ENCODE measurements at regions not wholly inside any gene's neighbourhood (a gene's known extent, or its start where the extent isn't known, plus 50 kb on each side); places are given as distances from the start of the nearest gene placed in this dataset.

DNA sequence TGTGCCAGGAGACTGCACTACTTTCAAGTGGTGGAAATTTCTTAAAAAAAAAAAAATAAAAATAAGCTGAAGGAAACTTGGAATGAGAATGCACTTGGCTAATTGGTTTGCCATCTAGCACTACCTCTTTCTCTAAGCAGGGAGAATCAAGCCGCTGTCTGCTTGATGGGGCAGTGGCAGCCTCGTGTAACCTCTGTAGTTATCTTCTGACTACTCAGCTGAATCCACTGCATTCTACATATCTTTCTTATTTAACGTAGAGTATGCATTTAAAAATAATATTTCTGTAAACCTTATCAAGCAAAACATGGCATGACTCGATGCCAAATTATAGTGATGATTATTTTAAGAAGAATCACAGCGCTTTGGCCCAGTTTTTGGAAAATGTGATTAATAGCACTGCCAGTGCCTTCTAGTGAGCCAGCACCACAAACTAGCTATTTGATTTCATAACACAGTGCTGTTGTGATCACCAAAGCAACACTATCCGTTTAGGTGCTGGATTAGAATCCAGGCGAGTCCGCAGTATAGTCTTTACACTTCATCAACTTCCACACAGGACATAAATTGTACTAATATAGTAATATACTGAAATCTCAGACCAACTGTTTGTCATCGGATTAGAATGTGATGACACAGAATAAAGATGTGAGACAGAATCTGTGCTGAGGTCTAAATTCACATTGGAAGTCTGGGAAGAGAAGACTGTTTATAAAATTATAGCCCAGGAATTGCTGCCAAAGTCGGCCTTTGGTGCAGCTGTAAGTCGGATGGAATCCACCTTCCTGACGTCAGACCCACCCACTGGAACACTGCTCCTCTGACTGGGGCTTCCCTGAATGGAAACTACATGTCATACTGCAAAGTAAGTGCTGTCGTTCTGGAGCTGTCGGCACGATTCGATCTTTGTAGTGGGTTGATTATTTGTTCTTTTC lies 136.5 kb upstream of the ETAA1 start:
- no peak for TF ChIP-seq CTCF (IDR thresholded peaks at IDR 0.05)
- ATAC-seq (peak; percentile 78 to 94 (median 87)), DNase-seq (peak; percentile 34 to 79)
- H3K27me3 ChIP-seq = no peaks in the 10 kb centered on the region
- WGBS, 2 donors = 42 to 45% methylated on average over 16 of the region's 16 CpGs
- H3K4me3 ChIP-seq = no peak overlapping the region
- H3K9me3 ChIP-seq = no peaks in the 10 kb centered on the region
- intact Hi-C loops (cut with DNase I) = loop anchor here in 1 of 10 donors (2.0 kb wide), 1 partner anchor 388 kb away; no protein-coding TSS in a partner anchor
- H3K4me1 ChIP-seq = peaks cover 0 to 12% (median 0%) of the 10 kb centered on the region in 9 donors
- no peaks in the 10 kb centered on the region for H3K36me3 ChIP-seq
- peak overlapping the region; percentile 18 to 76 (median 60) for H3K27ac ChIP-seq

GRCh38 chr2:67267241-67267640 lies 129.9 kb upstream of the ETAA1 start:
- 86 to 91% methylated on average over 5 of the region's 5 CpGs for WGBS, 2 donors
- DNase-seq = no peak
- TF ChIP-seq CTCF (IDR thresholded peaks at IDR 0.05) = no peak

DNA sequence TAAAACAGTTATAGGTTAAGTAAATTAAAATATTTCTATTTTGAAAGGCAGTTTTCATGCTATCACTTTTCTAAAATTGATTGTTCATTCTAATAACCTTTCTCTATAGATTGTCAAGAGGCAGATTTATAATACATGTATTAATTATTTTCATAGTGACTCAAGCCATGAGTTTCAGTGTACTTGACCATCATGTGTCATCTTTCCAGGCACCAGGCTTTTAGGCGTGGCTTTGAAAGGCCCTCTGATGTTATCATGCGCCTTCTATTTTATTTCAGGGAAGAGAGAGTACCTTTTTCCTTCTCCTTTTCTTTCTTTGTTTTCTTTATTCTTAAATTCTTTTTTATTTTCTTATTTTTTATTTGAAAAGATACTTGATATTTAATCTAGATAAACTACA lies 128.3 kb upstream of the ETAA1 start:
- H3K4me1 ChIP-seq = no peaks in the 10 kb centered on the region
- H3K27ac ChIP-seq = no peak overlapping the region
- ATAC-seq (no peak), DNase-seq (no peak)
- 92 to 93% methylated on average over 2 of the region's 2 CpGs for WGBS, 2 donors
- no peaks in the 10 kb centered on the region for H3K9me3 ChIP-seq
- intact Hi-C loops (cut with DNase I) = no loop called here
- no peaks in the 10 kb centered on the region for H3K27me3 ChIP-seq
- no peaks in the 10 kb centered on the region for H3K36me3 ChIP-seq
- no peak for TF ChIP-seq CTCF (IDR thresholded peaks at IDR 0.05)
- H3K4me3 ChIP-seq = no peak overlapping the region

More at GRCh38 chr2:67267241-67267640, 129.9 kb upstream of the ETAA1 start:
- intact Hi-C loops (cut with DNase I) = no loop called here
- H3K9me3 ChIP-seq = no peaks in the 10 kb centered on the region
- H3K36me3 ChIP-seq = no peaks in the 10 kb centered on the region
- H3K4me1 ChIP-seq = no peaks in the 10 kb centered on the region
- ATAC-seq = no peak
- no peak overlapping the region for H3K27ac ChIP-seq
- H3K27me3 ChIP-seq = no peaks in the 10 kb centered on the region
- no peak overlapping the region for H3K4me3 ChIP-seq

- Histone ChIP-seq H3K4me1 (no peaks in the 10 kb centered on the region), H3K9me3 (no peaks in the 10 kb centered on the region), H3K36me3 (no peaks in the 10 kb centered on the region), H3K27ac (no peak overlapping the region), H3K4me3 (no peak overlapping the region), H3K27me3 (no peaks in the 10 kb centered on the region)
- ATAC-seq = no peak
- no peak for DNase-seq
- 72 to 76% methylated on average over 4 of the region's 4 CpGs for WGBS, 2 donors
- TF ChIP-seq CTCF (IDR thresholded peaks at IDR 0.05) = no peak
- intact Hi-C loops (cut with DNase I) = no loop called here
Observed at GRCh38 chr2:67272195-67272594, 124.9 kb upstream of the ETAA1 start.
